HCT116 (cell line): ENCODE measurements at regions not wholly inside any gene's neighbourhood (a gene's known extent, or its start where the extent isn't known, plus 50 kb on each side); places are given as distances from the start of the nearest gene placed in this dataset.

Source experiments
- ATAC-seq: fragments of 200-7000 bp; cut with Tn5 transposase; 2 replicates; pipeline ENCODE4 v1.9.1; 2020; ENCODE audit warnings: mild to moderate bottlenecking, moderate library complexity
- BruUV-seq: library from RNA; stranded (reverse); fragments of 400-500 nt; replicated peaks from 2 replicates; lab custom pipeline; 2021; lab: Mats Ljungman, UMichigan
- CTCF ChIA-PET: fragments of 300-600 bp; sonication (Branson Sonifier 250); formaldehyde crosslinking; loops from one replicate; lab custom pipeline; 2021; ENCODE audit warnings: antibody characterized with exemption; lab: Charles Lee
- POLR2A ChIA-PET: fragments of 300-600, 350-600 bp; sonication (Branson Sonifier 250); formaldehyde crosslinking; loops from one replicate; lab custom pipeline; 2021; ENCODE audit warnings: antibody characterized with exemption; lab: Charles Lee
- RAD21 ChIA-PET, 2 experiments: fragments of 300-600 bp; sonication (Branson Sonifier 250); formaldehyde crosslinking; loops; one replicate each; lab custom pipeline; 2023; ENCODE audit warnings: low total read pairs in 2 of 2; ENCODE audit not compliant: uncharacterized antibody in 2 of 2, unreplicated experiment in 2 of 2, low non-redundant PET in 1 of 2; lab: Charles Lee
- DNase-seq: peaks from one replicate; pipeline ENCODE4 v3.0.0-alpha.2; 2010; ENCODE audit warnings: low read depth, low spot score
- H2AFZ ChIP-seq: fragments of 200-600 bp; shearing (Covaris generic), sonication (generic); 2 replicates; pipeline ENCODE4 v1.6.1; 2017; ENCODE audit warnings: low read depth, mixed run types, mixed read lengths, antibody characterized with exemption, low read length; ENCODE audit not compliant: poor library complexity, severe bottlenecking
- H3K27ac ChIP-seq: 2 replicates; pipeline ENCODE4 v1.5.1; 2012; ENCODE audit warnings: low read depth, low read length
- H3K27me3 ChIP-seq: fragments of 200-600 bp; sonication (generic); 2 replicates; pipeline ENCODE4 v1.6.1; 2016; ENCODE audit warnings: mixed run types, low read length, mixed read lengths; ENCODE audit not compliant: insufficient read depth
- H3K36me3 ChIP-seq, 2 experiments: fragments of 200-500 bp in 1 of 2; fragments of 200-600 bp in 1 of 2; sonication (Bioruptor generic) in 1 of 2; sonication (generic) in 1 of 2; 2 replicates each; pipeline versions ENCODE4 v1.5.1 to v1.6.1; 2014 to 2016; ENCODE audit warnings: low read length in 2 of 2, inconsistent platforms in 1 of 2, mixed read lengths in 1 of 2, mixed run types in 1 of 2; ENCODE audit not compliant: insufficient read depth in 2 of 2, control insufficient read depth in 1 of 2
- H3K4me1 ChIP-seq, 2 experiments: fragments of 200-600 bp in 1 of 2; sonication (generic) in 1 of 2; 2 replicates each; pipeline versions ENCODE4 v1.5.1 to v1.6.1; 2012 to 2017; ENCODE audit warnings: low read length in 2 of 2, inconsistent platforms in 1 of 2, mild to moderate bottlenecking in 1 of 2, mixed read lengths in 1 of 2, mixed run types in 1 of 2, moderate library complexity in 1 of 2; ENCODE audit not compliant: insufficient read depth in 2 of 2, control insufficient read depth in 1 of 2
- H3K4me2 ChIP-seq: fragments of 200-600 bp; sonication (generic); 2 replicates; pipeline ENCODE4 v1.6.1; 2017; ENCODE audit warnings: mixed run types, low read length, mixed read lengths
- H3K4me3 ChIP-seq, 2 experiments: fragments of 200-600 bp in 1 of 2; sonication (generic) in 1 of 2; replicated peaks in 1 of 2; 2 replicates each; pipeline ENCODE4 v1.5.1; 2011 to 2016; ENCODE audit warnings: low read length in 2 of 2, control low read depth in 1 of 2, low read depth in 1 of 2, mild to moderate bottlenecking in 1 of 2, mixed read lengths in 1 of 2, mixed run types in 1 of 2
- H3K79me2 ChIP-seq: fragments of 200-600 bp; sonication (generic); 2 replicates; pipeline ENCODE4 v1.6.1; 2017; ENCODE audit warnings: mild to moderate bottlenecking, mixed run types, low read length, moderate library complexity, mixed read lengths; ENCODE audit not compliant: insufficient read depth
- H3K9ac ChIP-seq: fragments of 200-600 bp; sonication (generic); 2 replicates; pipeline ENCODE4 v1.6.1; 2016; ENCODE audit warnings: low read length, mixed read lengths
- H3K9me2 ChIP-seq: fragments of 200-600 bp; sonication (generic), shearing (Covaris generic); 2 replicates; pipeline ENCODE4 v1.6.1; 2017; ENCODE audit warnings: mixed run types, mild to moderate bottlenecking, moderate library complexity; ENCODE audit not compliant: insufficient read depth
- H3K9me3 ChIP-seq, 2 experiments: fragments of 200-500 bp in 1 of 2; fragments of 200-600 bp in 1 of 2; sonication (Bioruptor generic) in 1 of 2; sonication (generic) in 1 of 2; 2 replicates each; pipeline ENCODE4 v1.6.1; 2014 to 2017; ENCODE audit warnings: low read length in 2 of 2, mixed read lengths in 2 of 2, inconsistent platforms in 1 of 2, low read depth in 1 of 2, mild to moderate bottlenecking in 1 of 2, mixed run types in 1 of 2, moderate library complexity in 1 of 2; ENCODE audit not compliant: control insufficient read depth in 1 of 2, insufficient read depth in 1 of 2
- H4K20me1 ChIP-seq: fragments of 200-600 bp; sonication (generic), shearing (Covaris generic); 2 replicates; pipeline ENCODE4 v1.6.1; 2017; ENCODE audit warnings: mixed run types, mild to moderate bottlenecking, moderate library complexity; ENCODE audit not compliant: insufficient read depth
- EZH2 ChIP-seq: fragments of 200-600 bp; sonication (generic); IDR thresholded peaks from 2 replicates; pipeline ENCODE4 v1.6.1; 2017; ENCODE audit warnings: antibody characterized with exemption, mixed run types
- EZH2phosphoT487 ChIP-seq: fragments of 200-600 bp; IDR thresholded peaks from 2 replicates; pipeline ENCODE4 v1.6.1; 2018; ENCODE audit warnings: antibody characterized with exemption, borderline replicate concordance
- POLR2A ChIP-seq: IDR thresholded peaks from 2 replicates; pipeline ENCODE4 v1.7.0; 2011; ENCODE audit warnings: borderline replicate concordance; ENCODE audit not compliant: insufficient read depth, insufficient read length; ENCODE audit errors: extremely low read depth
- POLR2AphosphoS5 ChIP-seq: IDR thresholded peaks from 2 replicates; pipeline ENCODE4 v1.6.1; 2011; ENCODE audit warnings: mild to moderate bottlenecking, low read depth, low read length, moderate library complexity
- SIN3A ChIP-seq: IDR thresholded peaks from 2 replicates; pipeline ENCODE4 v1.6.1; 2012; ENCODE audit warnings: low read depth
- SRF ChIP-seq: IDR thresholded peaks from 2 replicates; pipeline ENCODE4 v1.6.1; 2012; ENCODE audit warnings: low read depth
- YY1 ChIP-seq: IDR thresholded peaks from 2 replicates; pipeline ENCODE4 v1.6.1; 2011; ENCODE audit warnings: low read length, low read depth, moderate library complexity, mild to moderate bottlenecking; ENCODE audit not compliant: insufficient replicate concordance; ENCODE audit errors: extremely low read depth
- ZFX ChIP-seq: fragments of 450-650 bp; IDR thresholded peaks from 2 replicates; pipeline ENCODE4 v1.6.1; 2017
- intact Hi-C: fragments of 100-400 bp; cut with micrococcal nuclease; formaldehyde crosslinking; loops from 2 replicates; pipeline ENCODE4 v1.10.0; 2022
- TF ChIP-seq, protein P1 (sequence below): IDR thresholded peaks from 2 replicates; pipeline ENCODE4 v1.6.1; 2011; ENCODE audit warnings: mild to moderate bottlenecking, low read length, moderate library complexity; ENCODE audit not compliant: insufficient replicate concordance; ENCODE audit errors: extremely low read depth
- TF ChIP-seq, protein P2 (sequence below): IDR thresholded peaks from 2 replicates; pipeline ENCODE4 v1.6.1; 2012
- TF ChIP-seq, protein P3 (sequence below): IDR thresholded peaks from 2 replicates; pipeline ENCODE4 v1.6.1; 2012
- TF ChIP-seq, protein P4 (sequence below), 3 experiments: fragments of 200-600 bp in 1 of 3; sonication (generic) in 1 of 3; IDR thresholded peaks in 2 of 3; conservative IDR thresholded peaks in 1 of 3; 2 replicates each; pipeline ENCODE4 v1.5.1; 2012 to 2017; ENCODE audit warnings: low read depth in 2 of 3, low read length in 2 of 3, antibody characterized with exemption in 1 of 3, borderline replicate concordance in 1 of 3, control low read depth in 1 of 3, mild to moderate bottlenecking in 1 of 3, mixed read lengths in 1 of 3, mixed run types in 1 of 3, moderate library complexity in 1 of 3; ENCODE audit not compliant: insufficient read depth in 1 of 3

DNA sequence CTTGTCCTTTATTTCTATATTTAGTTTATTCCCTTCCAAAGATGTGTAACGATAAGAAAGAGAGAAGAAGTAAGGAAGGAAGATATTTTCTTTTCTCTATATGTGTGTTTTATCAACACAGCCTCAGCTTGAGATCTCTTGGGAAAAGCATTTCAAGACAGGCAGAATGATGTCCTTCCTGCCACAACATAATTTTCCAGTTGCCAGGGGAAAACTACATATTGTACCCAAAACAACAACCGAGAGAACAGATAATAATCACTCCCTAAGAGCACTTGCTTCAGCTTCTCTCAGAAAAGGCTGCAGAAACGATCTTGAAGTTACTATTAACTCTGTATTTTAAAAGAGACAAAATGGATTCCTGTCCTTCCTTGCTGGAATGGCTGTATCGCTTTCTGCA lies 151.4 kb upstream of the ITGB1 start:
- Histone ChIP-seq H3K9me2 (no peaks in the 10 kb centered on the region), H3K4me1 (peaks cover 0 to 1% of the 10 kb centered on the region in 2 experiments; a peak in 1 of 4 replicates), H2AFZ (no peak overlapping the region), H3K79me2 (no peaks in the 10 kb centered on the region), H3K4me2 (no peak overlapping the region), H4K20me1 (no peaks in the 10 kb centered on the region), H3K36me3 (no peaks in the 10 kb centered on the region), H3K4me3 (no peak overlapping the region), H3K9me3 (no peaks in the 10 kb centered on the region; a peak in 1 of 4 replicates), H3K9ac (no peak overlapping the region), H3K27me3 (no peaks in the 10 kb centered on the region), H3K27ac (no peak overlapping the region)
- ChIA-PET RAD21 (no interaction called here), POLR2A (no interaction called here), CTCF (no interaction called here)
- BruUV-seq: no TSS peak
- no peak for TF ChIP-seq SIN3A
- no peak for TF ChIP-seq YY1
- TF ChIP-seq, protein P1, sequence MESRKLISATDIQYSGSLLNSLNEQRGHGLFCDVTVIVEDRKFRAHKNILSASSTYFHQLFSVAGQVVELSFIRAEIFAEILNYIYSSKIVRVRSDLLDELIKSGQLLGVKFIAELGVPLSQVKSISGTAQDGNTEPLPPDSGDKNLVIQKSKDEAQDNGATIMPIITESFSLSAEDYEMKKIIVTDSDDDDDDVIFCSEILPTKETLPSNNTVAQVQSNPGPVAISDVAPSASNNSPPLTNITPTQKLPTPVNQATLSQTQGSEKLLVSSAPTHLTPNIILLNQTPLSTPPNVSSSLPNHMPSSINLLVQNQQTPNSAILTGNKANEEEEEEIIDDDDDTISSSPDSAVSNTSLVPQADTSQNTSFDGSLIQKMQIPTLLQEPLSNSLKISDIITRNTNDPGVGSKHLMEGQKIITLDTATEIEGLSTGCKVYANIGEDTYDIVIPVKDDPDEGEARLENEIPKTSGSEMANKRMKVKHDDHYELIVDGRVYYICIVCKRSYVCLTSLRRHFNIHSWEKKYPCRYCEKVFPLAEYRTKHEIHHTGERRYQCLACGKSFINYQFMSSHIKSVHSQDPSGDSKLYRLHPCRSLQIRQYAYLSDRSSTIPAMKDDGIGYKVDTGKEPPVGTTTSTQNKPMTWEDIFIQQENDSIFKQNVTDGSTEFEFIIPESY: no peak
- no peak for TF ChIP-seq POLR2A
- TF ChIP-seq SRF: no peak
- TF ChIP-seq, protein P2, sequence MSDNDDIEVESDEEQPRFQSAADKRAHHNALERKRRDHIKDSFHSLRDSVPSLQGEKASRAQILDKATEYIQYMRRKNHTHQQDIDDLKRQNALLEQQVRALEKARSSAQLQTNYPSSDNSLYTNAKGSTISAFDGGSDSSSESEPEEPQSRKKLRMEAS: no peak
- TF ChIP-seq ZFX: no peak
- TF ChIP-seq EZH2: no peak
- no peak for TF ChIP-seq POLR2AphosphoS5
- TF ChIP-seq, protein P3, sequence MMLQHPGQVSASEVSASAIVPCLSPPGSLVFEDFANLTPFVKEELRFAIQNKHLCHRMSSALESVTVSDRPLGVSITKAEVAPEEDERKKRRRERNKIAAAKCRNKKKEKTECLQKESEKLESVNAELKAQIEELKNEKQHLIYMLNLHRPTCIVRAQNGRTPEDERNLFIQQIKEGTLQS: no peak
- TF ChIP-seq, protein P4, sequence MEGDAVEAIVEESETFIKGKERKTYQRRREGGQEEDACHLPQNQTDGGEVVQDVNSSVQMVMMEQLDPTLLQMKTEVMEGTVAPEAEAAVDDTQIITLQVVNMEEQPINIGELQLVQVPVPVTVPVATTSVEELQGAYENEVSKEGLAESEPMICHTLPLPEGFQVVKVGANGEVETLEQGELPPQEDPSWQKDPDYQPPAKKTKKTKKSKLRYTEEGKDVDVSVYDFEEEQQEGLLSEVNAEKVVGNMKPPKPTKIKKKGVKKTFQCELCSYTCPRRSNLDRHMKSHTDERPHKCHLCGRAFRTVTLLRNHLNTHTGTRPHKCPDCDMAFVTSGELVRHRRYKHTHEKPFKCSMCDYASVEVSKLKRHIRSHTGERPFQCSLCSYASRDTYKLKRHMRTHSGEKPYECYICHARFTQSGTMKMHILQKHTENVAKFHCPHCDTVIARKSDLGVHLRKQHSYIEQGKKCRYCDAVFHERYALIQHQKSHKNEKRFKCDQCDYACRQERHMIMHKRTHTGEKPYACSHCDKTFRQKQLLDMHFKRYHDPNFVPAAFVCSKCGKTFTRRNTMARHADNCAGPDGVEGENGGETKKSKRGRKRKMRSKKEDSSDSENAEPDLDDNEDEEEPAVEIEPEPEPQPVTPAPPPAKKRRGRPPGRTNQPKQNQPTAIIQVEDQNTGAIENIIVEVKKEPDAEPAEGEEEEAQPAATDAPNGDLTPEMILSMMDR (IDR thresholded peaks at IDR 0.05 in 2 of 3, conservative IDR thresholded peaks at IDR 0.05 in 1 of 3; ENCODE audit: borderline replicate concordance in 1 of 3, insufficient read depth in 1 of 3, low read depth in 2 of 3, low read length in 2 of 3): no peak
- no peak for TF ChIP-seq EZH2phosphoT487
- intact Hi-C loops: no loop called here
- ATAC-seq (no peak), DNase-seq (no peak)
